NCI-H524 treated with DMSO at 0.1 percent for 48 hours (cell line): ENCODE measurements at regions not wholly inside any gene's neighbourhood (a gene's known extent, or its start where the extent isn't known, plus 50 kb on each side); places are given as distances from the start of the nearest gene placed in this dataset.

Experiments used
- DNase-seq: peaks from one replicate; lab custom pipeline; 2025; lab: John Stamatoyannopoulos, UW

DNA sequence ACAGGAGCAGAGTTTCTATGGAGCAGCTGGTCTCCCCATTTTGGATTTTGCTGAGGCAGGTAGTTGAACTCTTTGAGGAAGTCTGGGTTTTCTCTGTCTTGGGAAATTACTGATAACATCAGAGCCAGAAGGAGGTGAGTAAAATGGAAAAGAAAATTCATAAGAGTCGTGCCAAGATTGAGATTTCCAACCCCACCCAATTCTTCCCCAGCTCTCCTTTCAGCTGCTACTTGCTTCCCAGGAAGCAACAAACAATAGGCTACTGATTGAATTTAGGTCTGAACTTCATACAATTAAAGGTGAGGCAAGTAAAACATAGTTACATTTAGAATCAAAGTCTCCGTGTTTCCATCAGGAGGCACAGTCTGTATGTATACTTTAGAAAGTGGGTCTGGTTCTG is 54.6 kb upstream of the EOLA2 start:
- no peak for DNase-seq

DNA sequence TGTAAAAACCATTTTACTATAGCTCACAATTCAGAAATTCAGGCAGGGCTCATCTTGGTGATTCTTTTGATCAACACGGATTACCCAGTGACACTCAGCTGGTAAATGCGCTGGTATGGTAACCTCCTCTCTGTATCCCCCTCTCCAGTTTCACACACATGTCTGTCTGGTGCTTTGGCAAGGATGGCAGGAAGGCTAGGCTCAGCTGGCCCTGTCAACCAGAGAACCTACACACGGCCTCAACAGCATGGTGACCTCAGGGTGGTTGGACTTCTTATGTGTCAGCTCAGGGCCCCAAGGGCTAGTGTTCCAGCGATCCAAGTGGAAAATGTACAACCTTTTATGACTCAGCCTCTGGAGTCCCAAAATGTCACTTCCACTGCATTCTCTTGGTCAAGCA is 55.7 kb upstream of the EOLA2 start:
- DNase-seq, result no peak

DNA sequence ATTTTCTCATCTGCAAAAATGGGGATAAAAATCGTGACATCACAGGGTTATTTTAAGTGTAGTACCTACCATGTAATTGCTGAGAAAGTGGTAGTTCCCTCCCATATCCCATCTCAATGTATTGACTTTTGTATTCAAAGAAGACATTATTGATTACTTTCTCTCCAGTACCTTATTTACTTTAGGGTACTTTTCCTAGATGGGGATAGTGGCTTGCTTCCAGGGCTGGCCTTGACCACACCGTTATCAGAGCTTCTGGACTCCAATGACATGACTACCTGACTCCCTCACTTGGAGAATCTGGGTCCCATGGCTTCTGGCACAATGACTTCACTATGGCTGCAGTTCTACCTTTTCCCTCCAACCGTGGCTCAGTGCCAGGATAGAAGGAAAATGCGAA is 58.2 kb upstream of the EOLA2 start:
- DNase-seq, result no peak

DNA sequence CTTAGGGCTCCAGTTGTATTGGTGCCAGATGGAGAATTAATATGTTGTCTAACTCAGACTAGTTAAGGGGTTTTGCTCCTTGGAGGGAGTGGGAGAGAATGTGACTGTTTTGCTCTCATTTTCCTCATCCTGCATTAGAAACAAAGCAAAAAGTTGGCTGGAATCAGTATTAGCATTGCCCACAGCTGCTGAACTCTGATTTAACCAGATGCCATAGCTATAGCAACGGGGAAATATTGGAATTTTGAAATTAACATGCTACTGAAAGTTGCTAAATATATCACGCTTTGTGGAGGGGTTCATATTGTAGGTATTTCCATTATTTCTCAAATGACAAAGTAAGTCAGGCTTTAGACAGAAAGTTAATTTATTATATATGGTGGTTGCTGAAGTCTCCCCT is 66.7 kb upstream of the EOLA2 start:
- DNase-seq, result no peak

DNA sequence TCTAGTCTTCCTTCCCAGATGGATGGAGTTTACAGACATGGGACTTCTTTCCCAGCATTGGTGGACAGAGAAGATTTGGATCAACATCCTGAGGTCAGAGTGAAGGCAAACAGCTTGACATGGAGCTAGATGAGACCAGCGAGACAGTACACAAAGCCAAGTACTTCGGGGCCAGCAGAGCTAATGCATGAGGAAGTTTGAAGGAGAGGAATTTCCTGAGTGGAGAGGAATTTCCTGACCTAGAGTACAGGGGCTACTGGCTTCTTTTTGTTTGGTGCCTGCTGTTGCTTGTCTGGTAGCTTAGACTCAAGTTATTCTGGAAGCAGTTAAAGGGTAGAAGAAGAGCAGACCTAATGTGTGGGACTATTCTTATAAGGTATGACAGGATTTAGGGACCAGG is 69.1 kb upstream of the EOLA2 start:
- no peak for DNase-seq

DNA sequence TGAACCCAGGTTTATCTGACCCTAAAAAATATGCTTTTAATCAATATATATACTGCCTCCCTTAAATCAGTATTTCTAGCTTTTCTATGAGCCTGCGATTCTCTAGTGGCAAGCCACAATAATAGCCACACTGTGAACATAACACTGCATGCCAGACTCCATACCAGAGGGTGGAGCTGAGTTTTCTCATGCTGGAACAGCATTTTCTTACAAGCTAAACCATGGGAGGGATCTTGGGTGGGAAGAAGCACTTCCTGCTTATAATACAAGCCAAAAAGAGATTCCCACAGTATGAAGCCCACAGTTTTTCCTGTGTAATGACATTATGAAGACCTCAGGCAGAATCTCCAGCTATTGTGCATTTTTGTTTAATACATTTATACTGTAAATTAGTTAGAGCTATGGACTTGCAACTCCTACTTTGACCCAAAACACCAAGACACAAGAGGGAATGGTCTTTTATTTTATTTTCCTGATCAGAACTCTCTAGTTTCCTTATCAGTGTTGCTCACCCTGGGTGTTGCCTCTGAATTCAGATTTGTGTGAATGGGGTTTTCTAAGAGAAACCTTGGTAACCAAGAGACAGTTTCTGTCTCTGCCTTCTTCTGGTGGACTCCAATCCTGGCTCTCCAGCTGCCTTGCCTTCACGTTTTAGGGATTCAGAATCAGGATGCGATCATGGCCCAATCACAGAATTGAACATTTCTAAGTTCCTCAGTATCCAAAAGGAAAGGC is 74.5 kb upstream of the EOLA2 start:
- DNase-seq, result no peak

DNA sequence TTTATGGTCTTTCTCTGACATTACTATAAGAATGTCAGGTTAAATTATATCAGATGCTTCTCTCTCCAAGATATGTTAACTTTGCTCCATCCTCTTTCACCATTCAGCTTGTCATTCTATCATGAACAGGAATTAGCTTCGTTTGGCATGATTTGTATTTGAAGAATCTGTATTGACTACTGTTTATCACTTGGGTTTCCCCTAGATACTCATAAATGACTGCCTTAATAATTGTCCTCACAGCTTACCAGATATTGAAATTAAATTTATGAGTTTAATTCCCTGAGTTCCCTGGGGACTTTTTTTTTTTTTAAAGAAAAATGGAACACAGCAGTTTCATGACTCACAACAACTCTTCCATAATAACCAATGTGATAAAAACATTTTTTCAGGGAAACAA is 76.2 kb upstream of the EOLA2 start:
- no peak for DNase-seq

DNA sequence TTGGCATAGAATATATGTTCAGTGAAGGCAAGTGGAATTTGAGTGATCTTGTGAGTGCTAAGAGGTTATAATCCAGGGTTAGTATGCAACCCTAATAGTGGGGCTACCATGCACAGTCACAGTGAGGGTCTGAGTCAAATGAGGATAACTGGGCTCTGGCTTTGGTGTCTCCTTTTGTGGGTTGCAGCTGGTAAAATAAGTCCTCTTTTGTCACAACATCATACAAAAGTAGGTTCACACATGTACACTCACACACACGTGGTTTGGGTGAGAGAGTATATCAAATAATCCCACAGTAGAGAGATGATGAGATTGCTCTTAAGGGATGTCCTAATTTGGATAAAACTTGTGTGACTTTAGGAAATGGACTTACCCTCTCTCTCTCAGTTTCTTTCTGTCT is 79.6 kb upstream of the EOLA2 start:
- DNase-seq, result no peak

DNA sequence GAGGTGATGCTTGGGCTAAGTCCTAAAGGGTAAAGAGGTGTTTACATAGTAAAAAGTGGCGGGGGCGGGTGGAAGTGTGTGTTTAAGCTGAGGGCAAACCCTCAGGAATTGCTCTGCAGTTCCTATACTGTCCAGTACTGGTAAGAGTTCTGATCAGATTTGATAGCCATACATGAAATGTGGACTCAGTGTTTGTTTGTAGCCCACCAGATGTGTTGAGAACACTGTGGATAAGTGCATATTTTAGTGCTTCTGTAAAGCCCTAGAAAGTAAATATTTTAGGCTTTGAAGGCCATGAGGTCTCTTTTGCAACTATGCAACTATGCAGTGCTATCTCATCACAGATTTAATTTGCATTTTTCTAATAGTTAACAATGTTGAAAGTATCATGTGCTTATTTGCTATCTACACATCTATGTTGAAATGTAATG is 80.7 kb upstream of the EOLA2 start:
- no peak for DNase-seq

DNA sequence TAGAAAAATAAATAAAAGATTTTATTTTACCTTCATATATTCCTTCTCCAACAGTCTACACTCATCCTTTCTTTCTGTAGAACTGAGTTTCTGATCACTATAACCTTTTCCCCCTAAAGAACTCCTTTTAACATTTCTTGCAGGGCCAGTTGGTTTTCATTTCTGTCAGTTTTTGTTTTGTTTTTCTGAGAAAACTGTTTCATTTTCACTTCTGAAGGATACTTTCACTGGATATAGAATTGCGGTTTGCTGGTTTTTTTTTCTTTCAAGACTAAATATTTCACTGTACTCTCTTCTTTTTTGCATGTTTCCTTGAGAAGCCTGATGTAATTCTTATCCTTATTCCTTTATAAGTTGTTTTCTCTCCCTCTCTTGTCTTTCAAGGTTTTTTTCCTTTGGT is 90.4 kb upstream of the EOLA2 start:
- DNase-seq, result no peak

DNA sequence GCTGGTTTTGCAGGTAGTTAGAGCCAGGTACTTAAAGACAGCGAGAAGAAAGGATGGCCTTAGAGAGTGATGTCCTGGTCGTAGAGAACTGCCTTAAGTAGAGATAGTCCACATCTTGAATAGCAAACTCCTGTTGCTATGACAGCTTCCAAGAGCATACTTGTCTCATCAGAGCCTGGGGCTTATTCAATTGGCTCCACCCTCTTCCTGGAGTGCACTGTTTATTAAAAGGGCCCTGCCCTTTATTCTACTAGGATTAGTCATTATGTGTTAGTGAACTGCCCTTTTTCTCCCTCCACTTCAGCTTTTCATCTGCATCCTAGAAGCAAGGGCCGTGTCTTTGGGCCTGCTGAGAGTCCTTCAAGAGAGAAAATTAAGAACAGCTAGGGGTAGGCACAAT is 94.5 kb upstream of the EOLA2 start:
- no peak for DNase-seq

DNA sequence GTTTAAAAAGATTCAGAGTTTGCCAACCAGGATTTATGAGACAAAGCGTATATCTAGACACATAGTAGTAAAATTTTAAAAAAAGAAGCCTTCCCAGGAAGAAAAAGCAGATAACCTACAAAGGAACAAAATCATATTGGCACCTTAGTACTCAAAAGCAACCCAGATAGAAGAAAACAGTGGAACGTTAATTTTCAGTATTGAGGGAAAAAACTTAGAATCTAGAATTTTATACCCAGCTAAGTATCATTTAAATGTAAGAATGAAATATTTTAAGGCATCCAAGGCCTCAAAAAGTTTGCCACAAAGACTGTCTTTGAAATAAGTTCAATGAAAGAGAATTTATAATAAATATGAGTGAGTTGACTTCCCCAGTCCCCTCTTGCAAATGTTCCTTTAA is 96.5 kb upstream of the EOLA2 start:
- DNase-seq, result no peak

DNA sequence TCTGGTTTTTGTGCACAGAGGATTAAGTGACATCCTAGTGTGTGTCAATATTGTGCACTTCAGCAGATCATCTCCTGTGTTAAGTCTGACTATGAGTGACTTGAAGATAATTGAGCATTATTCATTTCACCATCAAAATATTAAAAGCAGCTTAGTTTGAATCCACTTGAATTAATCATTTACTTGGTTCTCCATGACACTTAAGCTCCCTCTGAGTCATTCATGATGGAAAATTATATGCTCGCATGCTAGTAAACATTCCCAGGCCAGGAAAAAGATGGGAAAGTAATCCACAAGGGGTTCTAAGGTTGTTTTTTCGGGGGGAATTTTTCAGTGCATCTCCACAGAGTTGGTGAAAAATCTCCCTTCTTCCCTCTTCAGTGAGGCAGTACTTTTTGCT is 97.2 kb upstream of the EOLA2 start:
- DNase-seq, result peak; percentile 18

DNA sequence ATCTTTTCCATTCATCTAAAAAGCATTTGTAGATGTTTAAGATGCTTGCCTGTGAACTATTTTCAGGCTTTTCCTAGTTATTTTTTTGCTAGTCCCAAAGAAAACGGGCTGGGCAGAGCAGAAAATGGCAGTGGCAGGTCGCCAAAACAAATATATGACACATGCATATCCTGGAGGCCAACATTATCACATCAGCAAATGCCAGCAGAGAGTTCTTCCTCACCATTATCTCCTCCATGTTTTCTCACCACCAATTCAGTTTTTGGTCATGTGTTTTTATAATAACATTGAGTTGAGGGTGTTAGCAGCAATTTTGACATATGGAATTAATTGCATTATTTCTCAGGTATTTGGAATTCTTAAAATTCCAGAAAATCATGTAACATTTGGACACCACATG is 97.9 kb upstream of the EOLA2 start:
- DNase-seq, result no peak

DNA sequence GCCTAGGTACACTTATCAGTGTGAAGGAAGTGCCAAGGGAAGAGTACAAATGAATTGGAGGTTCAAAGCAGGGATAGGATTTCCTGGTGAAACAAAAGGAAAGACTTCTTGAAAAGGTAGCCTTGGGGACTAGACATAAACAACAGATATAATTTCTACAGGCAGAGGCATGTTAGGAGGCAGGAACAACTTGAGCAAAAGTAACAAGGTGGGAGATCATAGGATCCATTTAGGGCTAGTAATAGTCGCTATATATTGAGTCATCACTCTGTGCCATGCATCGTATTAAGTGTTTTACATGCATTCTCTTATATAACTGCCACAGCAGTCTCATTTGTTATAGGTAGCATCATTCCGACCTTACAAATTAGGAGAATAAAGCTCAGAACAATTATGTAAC is 98.3 kb upstream of the EOLA2 start:
- no peak for DNase-seq

DNA sequence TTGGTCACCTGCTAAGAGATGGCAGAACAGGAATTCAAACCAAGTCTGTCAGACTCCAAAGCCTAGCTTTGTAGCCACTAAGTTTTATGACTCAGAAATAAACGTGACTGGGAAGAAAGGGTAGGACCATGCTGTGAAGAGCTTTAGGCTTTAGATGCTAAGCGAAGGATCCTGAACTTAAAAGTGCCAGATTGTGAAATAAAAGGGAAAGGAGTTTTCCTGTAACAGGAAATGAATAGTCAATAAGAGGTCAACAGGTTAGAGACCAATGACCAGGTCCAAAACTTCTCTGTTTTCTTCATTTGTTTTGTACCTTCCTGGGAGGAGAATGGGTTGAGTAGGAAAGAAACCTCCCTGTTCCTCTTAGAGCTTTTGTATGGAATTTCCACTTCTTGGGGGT is 98.8 kb upstream of the EOLA2 start:
- DNase-seq, result no peak

DNA sequence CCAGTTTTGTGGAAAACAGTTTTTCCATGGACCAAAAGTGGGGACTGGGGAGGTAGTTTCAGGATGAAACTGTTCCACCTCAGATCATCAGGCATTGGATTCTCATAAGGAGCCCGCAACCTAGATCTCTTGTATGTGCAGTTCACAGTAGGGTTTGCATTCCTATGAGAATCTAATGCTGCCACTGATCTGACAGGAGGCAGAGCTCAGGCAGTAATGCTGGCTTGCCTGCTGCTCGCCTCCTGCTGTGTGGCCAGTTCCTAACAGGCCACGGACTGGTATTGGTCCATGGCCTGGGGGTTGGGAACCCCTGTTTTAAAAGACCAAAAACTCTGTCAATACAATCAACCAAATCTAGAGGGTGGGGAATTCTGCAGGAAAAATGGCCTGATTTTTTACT is 100.0 kb upstream of the EOLA2 start:
- no peak for DNase-seq

DNA sequence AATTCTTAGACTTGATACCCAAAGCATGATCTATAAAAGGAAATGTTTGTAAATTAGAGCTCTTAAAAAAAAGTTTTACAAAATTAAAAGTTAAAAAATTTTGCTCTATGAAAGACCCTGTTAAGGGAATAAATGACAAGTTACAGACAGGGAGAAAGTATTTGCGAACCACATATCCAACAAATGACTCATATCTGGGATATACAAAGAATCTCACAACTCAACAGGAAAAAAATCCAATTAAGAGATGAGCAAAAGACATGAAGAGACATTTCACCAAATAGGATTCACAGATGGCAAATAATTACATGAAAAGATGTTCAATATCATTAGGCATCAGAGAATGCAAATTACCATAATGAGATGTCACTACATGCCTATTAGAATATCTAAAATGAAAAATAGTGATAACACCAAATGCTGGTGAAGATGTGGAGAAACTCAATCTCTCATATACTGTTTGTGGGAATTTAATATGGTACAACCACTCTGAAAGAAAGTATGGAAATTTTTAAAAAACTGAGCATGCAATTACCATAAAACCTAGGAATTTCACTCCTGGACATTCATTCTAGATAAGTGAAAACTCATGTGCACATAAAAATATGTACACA is 100.8 kb upstream of the EOLA2 start:
- DNase-seq, result no peak

DNA sequence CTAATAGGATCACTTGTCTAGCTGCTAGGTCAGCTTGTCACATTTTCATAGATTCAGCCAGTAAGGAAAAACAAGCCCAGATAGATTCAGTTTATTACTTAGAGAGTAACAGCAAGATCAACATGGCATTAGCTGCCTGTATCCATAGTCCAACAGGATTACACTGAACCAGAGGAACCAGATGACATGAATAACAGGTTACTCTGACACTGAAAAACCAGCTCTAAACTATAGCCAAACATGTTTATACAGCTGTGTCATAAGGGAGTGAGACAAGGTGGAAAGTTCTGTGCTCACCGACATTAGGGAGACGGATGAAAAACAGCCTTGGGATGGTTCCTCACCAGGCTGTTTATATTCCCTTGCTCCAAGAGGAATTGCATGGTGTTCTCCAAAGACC is 102.9 kb upstream of the EOLA2 start:
- DNase-seq, result no peak

DNA sequence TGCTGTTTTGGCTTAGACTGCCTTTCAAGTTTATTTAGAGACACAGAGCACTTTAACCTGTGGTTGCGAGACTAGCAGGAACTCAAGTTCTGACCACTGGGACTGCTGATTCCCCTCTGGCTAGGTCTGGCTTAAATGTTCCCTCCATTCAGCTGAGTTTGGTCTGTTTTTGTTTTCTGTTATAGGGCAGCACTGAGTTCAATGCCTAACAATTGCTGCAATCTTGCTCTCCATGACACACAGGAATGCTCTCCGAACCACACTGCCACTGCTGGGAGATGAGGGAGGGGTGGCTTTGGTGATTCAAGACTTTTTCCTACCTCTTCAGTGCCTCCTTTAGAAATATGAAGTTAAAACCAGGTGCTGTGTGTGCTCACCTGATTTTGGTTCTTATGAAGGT is 106.3 kb upstream of the EOLA2 start:
- no peak for DNase-seq

DNA sequence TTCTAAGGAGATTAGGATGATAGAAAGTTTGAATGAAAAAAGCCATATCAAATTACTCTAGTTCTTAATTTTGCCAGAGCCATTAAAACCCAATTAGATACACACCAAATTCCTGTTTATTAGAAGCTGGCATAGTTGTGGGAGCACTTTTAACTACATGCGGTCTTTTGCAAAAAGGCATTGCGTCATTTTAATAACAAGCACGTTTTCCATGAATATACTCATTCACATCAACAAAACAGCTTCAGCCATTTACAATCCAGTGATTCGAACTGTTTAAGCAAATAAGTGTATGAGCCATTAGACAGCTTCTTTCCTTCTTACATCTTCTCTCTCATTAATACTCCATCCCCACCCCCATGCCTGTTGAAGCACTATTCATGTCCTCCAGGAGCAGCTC is 109.5 kb upstream of the EOLA2 start:
- no peak for DNase-seq

DNA sequence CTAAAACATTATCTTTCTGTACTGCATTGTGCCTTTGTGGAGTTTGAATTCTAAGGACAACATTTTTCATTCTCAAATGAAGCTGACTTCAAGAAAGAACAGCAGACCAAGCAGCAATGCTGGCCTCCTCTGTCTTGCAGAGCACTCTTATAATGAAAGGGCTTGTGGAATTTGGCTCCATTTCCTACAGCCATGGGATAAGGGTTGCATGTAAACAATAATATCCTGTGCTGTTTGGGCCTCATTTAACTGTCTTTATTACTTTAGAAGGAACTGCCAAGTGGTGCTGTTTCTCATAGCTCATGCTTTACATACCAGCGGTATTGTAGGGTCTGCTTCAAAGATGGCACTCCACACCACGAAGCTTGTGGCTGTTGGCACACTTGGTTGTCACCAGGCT is 111.4 kb upstream of the EOLA2 start:
- no peak for DNase-seq

DNA sequence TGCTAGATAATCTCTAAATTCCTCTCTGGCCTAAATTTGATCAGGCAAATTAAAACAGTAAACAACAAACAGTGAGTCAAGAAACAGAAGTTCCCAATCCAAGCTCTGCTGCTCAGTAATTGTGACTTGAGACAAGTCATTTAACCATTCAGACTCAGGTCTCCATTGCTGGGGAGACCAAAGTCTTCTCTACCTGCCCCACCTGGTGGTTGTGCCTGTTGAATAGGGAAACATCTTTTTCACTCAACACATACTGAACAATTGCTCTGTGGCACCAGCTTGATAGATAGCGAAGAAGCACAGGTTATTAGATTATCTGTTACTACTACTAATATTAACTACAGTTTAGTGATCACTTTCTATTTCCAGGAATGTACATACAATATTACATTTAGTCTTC is 112.1 kb upstream of the EOLA2 start:
- no peak for DNase-seq

DNA sequence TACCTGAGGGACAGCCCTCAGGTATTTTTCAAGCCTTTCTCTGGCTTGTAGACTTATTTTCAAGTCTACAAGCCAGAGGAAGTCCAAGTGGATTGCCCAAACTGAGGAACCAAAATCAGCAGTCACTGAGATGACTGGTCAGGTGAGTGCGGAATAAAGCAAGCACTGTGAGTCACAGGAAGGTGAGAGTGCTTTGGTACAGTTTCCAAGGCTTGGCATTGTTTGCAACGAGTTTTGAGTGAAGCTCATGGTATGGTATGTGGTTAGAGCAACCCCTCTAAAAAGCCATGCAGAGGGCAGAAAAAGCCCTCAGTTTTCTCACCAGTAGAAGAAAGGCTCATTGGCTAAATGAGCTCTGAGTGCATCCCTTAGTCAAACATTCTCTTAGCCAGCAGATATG is 112.8 kb upstream of the EOLA2 start:
- no peak for DNase-seq
